BE2C (cell line): ENCODE measurements at regions not wholly inside any gene's neighbourhood (a gene's known extent, or its start where the extent isn't known, plus 50 kb on each side); places are given as distances from the start of the nearest gene placed in this dataset.
"Not testable (repeated sequence)": the region's sequence is repeated elsewhere in the genome, so short reads cannot be mapped to it uniquely, and the experiment has no call there.

ENCODE experiments used
- DNase-seq: peaks from one replicate; pipeline ENCODE4 v3.0.0-alpha.2; 2020
- H3K27me3 ChIP-seq: fragments of 250-450 bp; sonication (Bioruptor Pico); 2 replicates; pipeline ENCODE4 v1.5.1; 2020; ENCODE audit warnings: mild to moderate bottlenecking
- H3K36me3 ChIP-seq: fragments of 250-450 bp; sonication (Bioruptor Pico); 2 replicates; pipeline ENCODE4 v1.5.1; 2020; ENCODE audit warnings: mild to moderate bottlenecking
- H3K4me1 ChIP-seq: fragments of 250-450 bp; sonication (Bioruptor Pico); 2 replicates; pipeline ENCODE4 v1.5.1; 2020
- H3K4me3 ChIP-seq: 2 replicates; pipeline ENCODE4 v1.5.1; 2011; ENCODE audit warnings: low read depth, low read length
- H3K9me3 ChIP-seq: fragments of 250-450 bp; sonication (Bioruptor Pico); 2 replicates; pipeline ENCODE4 v1.5.1; 2020
- TF ChIP-seq, protein P1 (sequence below): IDR thresholded peaks from 2 replicates; pipeline ENCODE4 v1.5.1; 2012; ENCODE audit warnings: mild to moderate bottlenecking, low read depth, low read length

DNA sequence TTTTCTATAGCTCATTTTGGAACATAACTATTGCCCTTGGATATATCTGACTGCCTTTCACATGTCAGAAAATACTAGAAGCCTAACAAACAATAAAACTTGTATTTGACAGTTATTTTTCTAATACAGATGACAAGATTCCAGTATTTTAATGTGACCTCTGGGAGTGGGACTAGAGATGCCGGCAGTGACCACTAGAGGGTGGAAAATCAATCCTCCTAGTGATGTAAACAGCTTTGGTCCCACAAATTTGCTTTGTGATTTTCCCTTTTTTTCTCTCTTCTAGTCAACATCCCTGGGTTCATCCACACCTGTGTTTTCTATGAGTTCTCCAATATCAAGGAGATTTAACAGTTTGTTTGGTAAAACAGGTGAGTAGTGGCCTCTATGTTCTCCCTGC lies 615.1 kb downstream of the SPATA31A6 start:
- not testable (repeated sequence) for H3K36me3 ChIP-seq, H3K4me3 ChIP-seq, H3K27me3 ChIP-seq, H3K4me1 ChIP-seq, H3K9me3 ChIP-seq
- TF ChIP-seq, protein P1, sequence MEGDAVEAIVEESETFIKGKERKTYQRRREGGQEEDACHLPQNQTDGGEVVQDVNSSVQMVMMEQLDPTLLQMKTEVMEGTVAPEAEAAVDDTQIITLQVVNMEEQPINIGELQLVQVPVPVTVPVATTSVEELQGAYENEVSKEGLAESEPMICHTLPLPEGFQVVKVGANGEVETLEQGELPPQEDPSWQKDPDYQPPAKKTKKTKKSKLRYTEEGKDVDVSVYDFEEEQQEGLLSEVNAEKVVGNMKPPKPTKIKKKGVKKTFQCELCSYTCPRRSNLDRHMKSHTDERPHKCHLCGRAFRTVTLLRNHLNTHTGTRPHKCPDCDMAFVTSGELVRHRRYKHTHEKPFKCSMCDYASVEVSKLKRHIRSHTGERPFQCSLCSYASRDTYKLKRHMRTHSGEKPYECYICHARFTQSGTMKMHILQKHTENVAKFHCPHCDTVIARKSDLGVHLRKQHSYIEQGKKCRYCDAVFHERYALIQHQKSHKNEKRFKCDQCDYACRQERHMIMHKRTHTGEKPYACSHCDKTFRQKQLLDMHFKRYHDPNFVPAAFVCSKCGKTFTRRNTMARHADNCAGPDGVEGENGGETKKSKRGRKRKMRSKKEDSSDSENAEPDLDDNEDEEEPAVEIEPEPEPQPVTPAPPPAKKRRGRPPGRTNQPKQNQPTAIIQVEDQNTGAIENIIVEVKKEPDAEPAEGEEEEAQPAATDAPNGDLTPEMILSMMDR, result peak; percentile 22; the same call in 1 of the 2 replicates
- DNase-seq, result peak; percentile 10

- H3K27me3 ChIP-seq, H3K9me3 ChIP-seq, DNase-seq, H3K36me3 ChIP-seq, H3K4me3 ChIP-seq, H3K4me1 ChIP-seq: not testable (repeated sequence)
Measured at GRCh38 chr9:42802716-42803115, 619.3 kb downstream of the SPATA31A6 start.

DNA sequence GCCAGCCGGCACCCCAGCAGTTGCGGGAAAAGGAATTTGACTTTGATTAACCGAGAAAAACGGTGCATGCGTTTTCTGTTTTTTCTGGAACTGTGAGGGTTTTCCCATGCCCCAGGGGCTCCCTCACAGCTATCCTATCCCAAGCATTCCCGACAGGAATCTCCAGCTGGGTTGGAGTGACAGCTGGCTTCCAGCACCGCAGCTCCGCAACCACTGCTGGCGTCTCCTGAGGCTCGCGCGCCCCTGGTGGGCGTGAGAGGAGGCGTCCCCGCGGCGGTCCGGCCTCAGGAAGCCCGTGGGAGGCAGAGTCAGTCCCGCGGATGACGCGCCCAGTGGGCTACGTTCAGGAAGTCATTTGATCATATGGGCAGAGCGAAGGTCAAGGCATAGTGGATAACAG lies 623.2 kb downstream of the SPATA31A6 start:
- H3K36me3 ChIP-seq, H3K4me3 ChIP-seq, H3K27me3 ChIP-seq, H3K4me1 ChIP-seq, H3K9me3 ChIP-seq: not testable (repeated sequence)
- TF ChIP-seq, protein P1, result 0 out of 2 replicates have a peak, but pooled peaks have one; percentile 19
- DNase-seq, result peak; percentile 29

DNA sequence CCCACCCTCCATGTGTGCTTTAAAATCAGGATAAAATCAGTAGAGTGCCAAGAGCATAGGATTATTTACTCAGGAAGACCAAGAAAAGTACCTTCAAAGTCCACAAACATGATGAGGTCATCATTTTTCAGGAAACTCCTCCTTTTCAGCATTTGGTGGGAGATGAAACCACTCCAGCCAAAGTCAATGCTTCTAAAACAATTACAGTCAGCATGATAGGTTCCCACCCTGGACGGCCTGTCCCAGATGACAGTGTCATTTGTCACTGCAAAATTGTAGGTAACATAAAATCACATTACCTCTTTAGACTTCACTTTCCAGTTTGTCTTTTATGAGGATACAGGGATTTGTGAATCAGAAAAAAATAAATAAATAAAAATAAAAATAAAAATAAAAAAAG lies 638.0 kb downstream of the SPATA31A6 start:
- not testable (repeated sequence) for H3K27me3 ChIP-seq, H3K4me1 ChIP-seq, H3K4me3 ChIP-seq, H3K36me3 ChIP-seq, H3K9me3 ChIP-seq, DNase-seq

- H3K36me3 ChIP-seq, H3K4me3 ChIP-seq, H3K4me1 ChIP-seq, H3K9me3 ChIP-seq, H3K27me3 ChIP-seq, DNase-seq: not testable (repeated sequence)
Measured at GRCh38 chr9:42848156-42848555, 664.7 kb downstream of the SPATA31A6 start.

DNA sequence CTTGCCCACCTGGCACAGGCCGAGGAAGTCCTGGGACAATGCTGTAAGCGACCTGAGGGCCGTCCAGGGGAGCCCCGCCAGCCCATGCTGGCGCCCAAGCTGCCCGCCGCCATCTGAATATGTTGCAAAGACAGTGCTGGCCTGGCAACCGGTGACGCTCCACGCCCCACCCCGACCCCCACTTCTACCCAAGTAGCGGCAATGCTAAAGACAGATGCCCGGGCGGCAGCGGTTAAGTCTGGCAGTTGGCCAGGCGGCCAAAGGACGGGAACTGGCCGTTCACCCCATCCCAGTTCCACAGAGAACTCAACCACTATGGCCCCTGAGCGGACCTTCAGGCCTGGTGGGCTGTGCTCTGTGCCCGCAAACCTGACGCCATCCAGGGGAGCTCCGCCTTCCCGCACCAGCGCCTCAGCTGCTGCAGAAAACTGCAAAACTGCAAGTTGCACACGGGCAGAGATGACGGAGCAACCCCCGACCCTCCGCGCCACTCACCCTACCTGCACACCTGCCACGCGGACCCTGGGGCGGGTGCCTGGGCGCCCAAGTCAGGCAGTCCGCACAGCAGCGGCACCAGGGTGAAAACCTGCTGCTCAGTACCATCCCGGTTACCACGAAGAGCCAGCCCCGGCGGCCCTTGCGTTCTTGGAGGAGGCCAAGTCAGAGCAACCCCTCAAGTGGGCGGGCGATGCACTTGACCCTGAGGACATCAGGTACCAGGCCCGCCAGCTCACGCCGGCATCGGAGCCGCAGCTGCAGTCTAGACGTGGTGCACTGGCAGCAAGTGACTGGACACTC lies 667.6 kb downstream of the SPATA31A6 start:
- not testable (repeated sequence) for H3K27me3 ChIP-seq, H3K36me3 ChIP-seq, H3K4me1 ChIP-seq, H3K9me3 ChIP-seq
- DNase-seq, result peak; percentile 5
- H3K4me3 ChIP-seq, result peak overlapping the region; percentile 54

- not testable (repeated sequence) for H3K36me3 ChIP-seq, H3K4me1 ChIP-seq, H3K9me3 ChIP-seq, H3K27me3 ChIP-seq
- peak; percentile 14 for DNase-seq
- peak overlapping the region; percentile 54 for H3K4me3 ChIP-seq
Measured at GRCh38 chr9:42851701-42852100, 668.2 kb downstream of the SPATA31A6 start.

- not testable (repeated sequence) for H3K4me1 ChIP-seq, H3K36me3 ChIP-seq, H3K9me3 ChIP-seq, H3K27me3 ChIP-seq
- peak overlapping the region; percentile 54 for H3K4me3 ChIP-seq
- DNase-seq, result peak; percentile 88
- TF ChIP-seq, protein P1, result peak; percentile 35
Measured at GRCh38 chr9:42852133-42852930, 668.9 kb downstream of the SPATA31A6 start.

- not testable (repeated sequence) for H3K4me1 ChIP-seq, H3K27me3 ChIP-seq, DNase-seq, H3K9me3 ChIP-seq, H3K4me3 ChIP-seq, H3K36me3 ChIP-seq
Measured at GRCh38 chr9:42860133-42860532, 676.7 kb downstream of the SPATA31A6 start.

GRCh38 chr9:42862465-42862864 lies 679.0 kb downstream of the SPATA31A6 start:
- not testable (repeated sequence) for DNase-seq, H3K9me3 ChIP-seq, H3K4me1 ChIP-seq, H3K4me3 ChIP-seq, H3K27me3 ChIP-seq, H3K36me3 ChIP-seq
